NT2/D1 (cell line): ENCODE measurements at regions not wholly inside any gene's neighbourhood (a gene's known extent, or its start where the extent isn't known, plus 50 kb on each side); places are given as distances from the start of the nearest gene placed in this dataset.

Source experiments
- DNase-seq: peaks from one replicate; pipeline ENCODE4 v3.0.0-alpha.2; 2011; ENCODE audit warnings: low read depth, low spot score
- H3K27me3 ChIP-seq: 2 replicates; pipeline ENCODE4 v1.6.0; 2011; ENCODE audit warnings: mild to moderate bottlenecking; ENCODE audit not compliant: insufficient read length, insufficient read depth
- H3K36me3 ChIP-seq: 2 replicates; pipeline ENCODE4 v1.6.1; 2011; ENCODE audit warnings: mild to moderate bottlenecking, low read length, mixed read lengths; ENCODE audit not compliant: insufficient read depth, insufficient read length
- H3K4me1 ChIP-seq: 2 replicates; pipeline ENCODE4 v1.5.1; 2011; ENCODE audit not compliant: insufficient read depth, insufficient read length
- H3K4me3 ChIP-seq: 2 replicates; pipeline ENCODE4 v1.5.1; 2011; ENCODE audit warnings: low read depth; ENCODE audit not compliant: insufficient read length
- H3K9ac ChIP-seq: 2 replicates; pipeline ENCODE4 v1.6.0; 2011; ENCODE audit warnings: low read depth; ENCODE audit not compliant: insufficient read length
- H3K9me3 ChIP-seq: 2 replicates; pipeline ENCODE4 v1.5.1; 2011; ENCODE audit warnings: mild to moderate bottlenecking, low read length; ENCODE audit not compliant: insufficient read depth
- SUZ12 ChIP-seq: IDR thresholded peaks from 2 replicates; pipeline ENCODE4 v1.6.1; 2011; ENCODE audit not compliant: insufficient read length, insufficient read depth; ENCODE audit errors: extremely low read depth
- YY1 ChIP-seq: IDR thresholded peaks from 2 replicates; pipeline ENCODE4 v1.6.1; 2011; ENCODE audit not compliant: insufficient read length, insufficient read depth
- ZNF274 ChIP-seq: IDR thresholded peaks from 2 replicates; pipeline ENCODE4 v1.6.1; 2011; ENCODE audit warnings: mild to moderate bottlenecking, low read depth, low read length

DNA sequence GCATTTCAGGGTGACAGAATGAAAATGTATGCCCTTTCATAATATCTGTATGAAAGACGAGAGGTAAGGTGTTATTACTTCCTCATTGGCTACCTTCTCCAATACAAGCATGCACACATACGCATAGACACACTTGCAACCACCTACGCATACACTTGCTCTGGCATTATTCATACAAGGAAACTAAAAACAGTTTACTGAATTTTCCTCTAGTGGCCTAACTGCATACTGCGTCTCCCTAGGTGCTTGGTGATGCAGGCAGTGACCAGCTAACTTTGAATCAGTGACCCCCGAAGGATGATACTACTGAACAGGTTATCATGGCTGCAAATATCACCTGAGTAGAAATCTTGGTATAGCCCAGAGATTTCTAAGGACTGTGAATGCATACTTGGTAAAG is 593.1 kb downstream of the PKHD1 start:
- Histone ChIP-seq H3K9me3 (no peaks in the 10 kb centered on the region), H3K4me3 (no peak overlapping the region), H3K4me1 (no peaks in the 10 kb centered on the region), H3K36me3 (no peaks in the 10 kb centered on the region), H3K27me3 (no peaks in the 10 kb centered on the region), H3K9ac (no peak overlapping the region)
- TF ChIP-seq YY1 (no peak), SUZ12 (no peak), ZNF274 (no peak)
- no peak for DNase-seq

DNA sequence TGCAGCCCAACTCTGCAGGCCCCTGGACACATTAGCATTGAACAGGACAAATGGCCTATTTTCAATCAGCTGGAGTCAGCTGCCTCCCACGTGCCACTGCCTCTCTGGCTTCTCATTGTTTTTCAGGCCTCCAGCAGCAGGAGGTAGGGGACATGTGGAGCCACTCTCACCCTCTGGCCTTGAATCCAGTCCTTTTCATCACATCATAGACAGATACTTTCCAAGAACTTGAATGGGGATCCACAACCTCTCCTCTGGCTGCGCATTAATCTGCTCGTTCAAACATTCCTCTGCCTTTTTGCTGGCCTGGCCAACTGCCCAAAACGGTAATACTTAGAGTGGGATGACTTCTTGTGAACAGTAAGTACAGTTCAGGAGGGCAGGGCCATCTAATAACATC is 592.3 kb downstream of the PKHD1 start:
- no peaks in the 10 kb centered on the region for H3K4me1 ChIP-seq
- DNase-seq = no peak
- H3K9me3 ChIP-seq = no peaks in the 10 kb centered on the region
- TF ChIP-seq ZNF274 = no peak
- no peak for TF ChIP-seq SUZ12
- TF ChIP-seq YY1 = no peak
- no peaks in the 10 kb centered on the region for H3K36me3 ChIP-seq
- H3K27me3 ChIP-seq = no peaks in the 10 kb centered on the region
- H3K9ac ChIP-seq = no peak overlapping the region
- no peak overlapping the region for H3K4me3 ChIP-seq

DNA sequence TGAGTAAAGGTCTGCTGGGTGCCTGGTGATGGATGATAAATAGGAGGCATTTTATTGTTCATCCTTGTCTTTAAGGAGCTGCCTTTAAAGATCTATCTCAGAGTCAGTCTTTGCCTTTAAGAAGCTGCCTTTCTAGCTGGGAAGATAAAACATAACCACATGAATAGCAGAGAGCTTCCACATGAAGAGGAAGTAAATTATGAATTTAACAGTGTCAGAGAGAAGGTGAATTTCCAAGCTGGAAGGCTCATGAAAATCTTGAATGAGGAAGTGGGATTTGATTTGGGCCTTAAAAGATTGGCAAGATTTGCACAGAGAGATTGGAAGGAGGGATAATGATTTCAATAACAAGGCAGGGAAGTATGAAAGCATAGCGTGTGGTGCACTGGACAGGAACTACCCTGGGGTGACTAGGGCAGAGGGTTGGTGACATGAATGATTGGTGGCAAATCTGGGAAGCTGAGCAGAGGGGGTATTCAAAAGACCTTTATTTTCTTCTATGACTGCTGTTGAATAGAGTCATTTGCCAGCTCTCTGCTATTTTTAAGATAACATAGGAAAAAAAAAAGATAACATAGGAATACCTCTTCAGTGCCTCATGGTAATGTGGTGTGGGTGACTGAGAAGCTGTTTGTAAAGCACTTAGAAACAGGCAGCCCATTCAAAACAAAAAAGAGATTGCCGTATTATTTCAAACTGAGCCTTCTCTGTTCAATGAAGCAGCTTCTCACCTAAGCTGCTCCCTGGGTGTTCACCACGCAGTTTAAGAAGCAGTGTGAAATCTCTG is 591.6 kb downstream of the PKHD1 start:
- H3K36me3 ChIP-seq = no peaks in the 10 kb centered on the region
- TF ChIP-seq YY1 = no peak
- TF ChIP-seq ZNF274 = no peak
- TF ChIP-seq SUZ12 = no peak
- H3K4me3 ChIP-seq = no peak overlapping the region
- no peaks in the 10 kb centered on the region for H3K9me3 ChIP-seq
- no peaks in the 10 kb centered on the region for H3K4me1 ChIP-seq
- H3K9ac ChIP-seq = no peak overlapping the region
- DNase-seq = no peak
- H3K27me3 ChIP-seq = no peaks in the 10 kb centered on the region

DNA sequence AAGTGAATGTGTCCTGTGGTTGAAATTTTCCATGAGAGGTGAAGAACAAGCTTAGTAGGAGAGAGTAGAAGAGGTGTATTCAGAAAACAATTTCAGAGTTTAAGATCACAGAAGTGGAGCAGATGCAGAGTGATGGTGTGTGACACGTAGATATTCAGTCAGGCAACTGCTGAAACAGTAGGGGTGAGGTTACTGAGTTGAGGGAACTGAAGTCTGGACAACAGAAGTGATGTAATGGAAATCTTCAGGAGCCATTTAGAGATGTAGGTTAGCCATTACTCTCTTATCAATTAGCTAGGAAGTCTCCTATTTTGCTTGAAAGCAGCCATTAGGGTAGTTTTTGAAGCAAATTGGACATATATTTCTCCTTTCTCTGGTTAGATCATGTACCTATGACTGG is 584.4 kb downstream of the PKHD1 start:
- no peak for DNase-seq
- H3K4me1 ChIP-seq = no peaks in the 10 kb centered on the region
- TF ChIP-seq SUZ12 = no peak
- TF ChIP-seq ZNF274 = no peak
- TF ChIP-seq YY1 = no peak
- no peaks in the 10 kb centered on the region for H3K9me3 ChIP-seq
- H3K4me3 ChIP-seq = no peak overlapping the region
- no peaks in the 10 kb centered on the region for H3K27me3 ChIP-seq
- no peaks in the 10 kb centered on the region for H3K36me3 ChIP-seq
- no peak overlapping the region for H3K9ac ChIP-seq

DNA sequence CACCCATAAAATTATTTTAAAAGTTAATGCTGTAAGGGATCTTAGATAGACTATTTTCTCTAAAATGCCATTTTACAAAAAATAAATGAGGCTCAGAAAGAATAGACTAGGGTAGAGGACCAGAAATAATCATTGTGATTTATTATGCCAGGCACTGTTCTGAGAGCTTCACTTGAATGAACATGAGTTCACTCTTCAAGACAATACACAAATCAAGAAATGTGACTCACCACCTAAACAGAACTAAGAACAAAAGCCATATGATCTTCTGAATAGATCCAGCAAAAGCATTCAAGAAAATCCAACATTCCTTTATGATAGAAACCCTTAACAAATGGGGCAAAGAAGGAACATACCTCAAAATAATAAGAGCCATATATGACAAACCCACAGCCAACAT is 582.0 kb downstream of the PKHD1 start:
- H3K9ac ChIP-seq = no peak overlapping the region
- H3K4me3 ChIP-seq = no peak overlapping the region
- TF ChIP-seq ZNF274 (no peak), YY1 (no peak), SUZ12 (no peak)
- H3K4me1 ChIP-seq = no peaks in the 10 kb centered on the region
- H3K27me3 ChIP-seq = no peaks in the 10 kb centered on the region
- DNase-seq = no peak
- no peaks in the 10 kb centered on the region for H3K9me3 ChIP-seq
- no peaks in the 10 kb centered on the region for H3K36me3 ChIP-seq

DNA sequence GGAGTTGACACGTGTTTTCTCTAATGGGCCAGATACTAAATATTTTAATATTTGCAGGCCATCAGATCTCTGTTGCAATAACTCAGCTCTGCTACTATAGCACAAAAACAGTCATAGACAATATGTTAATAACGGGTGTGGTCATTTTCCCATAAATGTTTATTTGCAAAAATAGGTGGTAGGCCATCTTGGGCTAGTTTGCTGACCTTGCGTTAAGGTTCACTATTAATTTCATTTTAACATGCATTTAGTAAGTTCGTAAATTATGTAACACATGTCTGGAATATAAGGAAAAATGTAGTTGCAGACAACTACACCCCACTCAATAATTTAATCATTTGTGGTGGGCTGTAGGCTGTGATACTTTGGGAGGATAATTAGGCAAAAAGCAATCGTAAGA is 577.8 kb downstream of the PKHD1 start:
- H3K9ac ChIP-seq = no peak overlapping the region
- DNase-seq = no peak
- no peak overlapping the region for H3K4me3 ChIP-seq
- H3K27me3 ChIP-seq = no peaks in the 10 kb centered on the region
- TF ChIP-seq SUZ12 = no peak
- no peak for TF ChIP-seq YY1
- H3K36me3 ChIP-seq = no peaks in the 10 kb centered on the region
- no peaks in the 10 kb centered on the region for H3K9me3 ChIP-seq
- H3K4me1 ChIP-seq = no peaks in the 10 kb centered on the region

DNA sequence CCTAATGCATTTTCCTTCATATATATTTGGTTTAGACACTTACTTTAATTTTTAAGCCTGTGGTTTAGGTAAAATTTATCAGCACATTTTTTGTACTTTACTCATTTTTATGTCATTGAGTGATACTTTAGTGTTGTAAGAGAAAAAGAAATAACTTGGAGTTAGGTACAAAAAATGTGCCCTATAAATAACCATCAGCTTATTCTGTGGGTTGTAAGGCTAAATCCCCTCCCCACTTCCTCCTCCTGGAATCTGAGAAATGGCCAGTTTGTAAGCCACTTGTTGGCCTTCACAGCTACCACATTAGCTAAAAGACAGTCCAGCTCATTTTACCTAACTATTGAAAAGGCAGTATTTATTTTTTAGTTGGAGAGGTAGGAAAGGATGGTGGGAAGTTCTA is 576.3 kb downstream of the PKHD1 start:
- H3K9me3 ChIP-seq = no peaks in the 10 kb centered on the region
- TF ChIP-seq ZNF274 = no peak
- no peak overlapping the region for H3K4me3 ChIP-seq
- DNase-seq = no peak
- no peaks in the 10 kb centered on the region for H3K36me3 ChIP-seq
- H3K4me1 ChIP-seq = no peaks in the 10 kb centered on the region
- no peak overlapping the region for H3K9ac ChIP-seq
- no peaks in the 10 kb centered on the region for H3K27me3 ChIP-seq
